ELR (cell line): ENCODE measurements at regions not wholly inside any gene's neighbourhood (a gene's known extent, or its start where the extent isn't known, plus 50 kb on each side); places are given as distances from the start of the nearest gene placed in this dataset.
"Not testable (repeated sequence)": the region's sequence is repeated elsewhere in the genome, so short reads cannot be mapped to it uniquely, and the experiment has no call there.

Source experiments
- DNase-seq: peaks from one replicate; pipeline ENCODE4 v3.0.0-alpha.2; 2015; ENCODE audit warnings: low read depth

- not testable (repeated sequence) for DNase-seq
These were observed 609.5 kb upstream of the CYLC2 start for GRCh38 chr9:102385620-102386019.

GRCh38 chr9:102362470-102363132, 624.2 kb upstream of the GRIN3A start:
- no peak for DNase-seq

- DNase-seq: no peak
These were observed 622.4 kb upstream of the GRIN3A start for GRCh38 chr9:102360846-102361245.

- no peak for DNase-seq
These were observed 617.5 kb upstream of the GRIN3A start for GRCh38 chr9:102355982-102356381.

- peak; percentile 54 for DNase-seq
These were observed 615.6 kb upstream of the GRIN3A start for GRCh38 chr9:102354041-102354440.

GRCh38 chr9:102337471-102337870, 599.0 kb upstream of the GRIN3A start:
- DNase-seq: not testable (repeated sequence)

- no peak for DNase-seq
These were observed 570.9 kb upstream of the GRIN3A start for GRCh38 chr9:102309379-102309778.

- DNase-seq: no peak
These were observed 556.7 kb upstream of the GRIN3A start for GRCh38 chr9:102295188-102295587.

- DNase-seq: peak; percentile 68
These were observed 535.5 kb upstream of the GRIN3A start for GRCh38 chr9:102273952-102274351.

- no peak for DNase-seq
These were observed 514.7 kb upstream of the GRIN3A start for GRCh38 chr9:102253099-102253498.

GRCh38 chr9:102244916-102245315, 506.5 kb upstream of the GRIN3A start:
- no peak for DNase-seq

- DNase-seq: no peak
These were observed 499.1 kb upstream of the GRIN3A start for GRCh38 chr9:102237520-102237919.

- peak; percentile 14 for DNase-seq
These were observed 498.6 kb upstream of the GRIN3A start for GRCh38 chr9:102237094-102237493.

GRCh38 chr9:102227416-102227815, 489.0 kb upstream of the GRIN3A start:
- not testable (repeated sequence) for DNase-seq

- DNase-seq: no peak
These were observed 487.5 kb upstream of the GRIN3A start for GRCh38 chr9:102225841-102226441.

- DNase-seq: not testable (repeated sequence)
These were observed 485.1 kb upstream of the GRIN3A start for GRCh38 chr9:102223320-102224136.

- DNase-seq: no peak
These were observed 470.7 kb upstream of the GRIN3A start for GRCh38 chr9:102209176-102209575.

- no peak for DNase-seq
These were observed 468.0 kb upstream of the GRIN3A start for GRCh38 chr9:102206432-102206831.

GRCh38 chr9:102205251-102205650, 466.8 kb upstream of the GRIN3A start:
- DNase-seq: no peak

- DNase-seq: no peak
These were observed 463.7 kb upstream of the GRIN3A start for GRCh38 chr9:102202126-102202525.

- DNase-seq: peak; percentile 8
These were observed 447.5 kb upstream of the GRIN3A start for GRCh38 chr9:102185962-102186361.

GRCh38 chr9:102185371-102185770, 446.9 kb upstream of the GRIN3A start:
- no peak for DNase-seq

GRCh38 chr9:102178811-102179210, 440.4 kb upstream of the GRIN3A start:
- DNase-seq: peak; percentile 33
